GM12875 (cell line): ENCODE measurements at regions not wholly inside any gene's neighbourhood (a gene's known extent, or its start where the extent isn't known, plus 50 kb on each side); places are given as distances from the start of the nearest gene placed in this dataset.

Experiments used
- H3K4me3 ChIP-seq: one replicate; pipeline ENCODE4 v1.5.1; 2011; ENCODE audit warnings: low read depth, low read length, control low read depth
- TF ChIP-seq, protein P1 (sequence below): IDR thresholded peaks from 2 replicates; pipeline ENCODE4 v1.5.1; 2011; ENCODE audit warnings: low read depth, mild to moderate bottlenecking, control low read depth, inconsistent platforms, low read length, moderate library complexity, borderline replicate concordance; ENCODE audit not compliant: insufficient read depth

DNA sequence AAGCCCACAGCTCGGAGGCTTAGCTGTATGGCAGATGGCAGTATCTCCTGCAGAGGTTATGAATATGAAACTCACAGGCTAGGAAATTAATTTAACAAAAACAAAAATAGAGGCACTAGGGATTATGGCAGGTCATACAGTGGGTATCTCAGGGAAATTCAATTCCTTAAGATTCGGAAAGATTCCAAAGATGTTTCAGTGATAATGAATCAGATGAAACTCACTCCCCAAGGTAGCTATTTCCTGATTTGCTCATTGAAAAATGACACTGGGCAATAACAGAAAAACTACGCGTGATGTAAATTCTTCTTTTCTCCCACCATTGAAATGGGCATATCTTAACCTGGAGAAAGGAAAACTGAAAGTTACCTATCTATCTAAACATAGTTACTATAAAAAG lies 414.1 kb downstream of the STK39 start:
- TF ChIP-seq, protein P1, sequence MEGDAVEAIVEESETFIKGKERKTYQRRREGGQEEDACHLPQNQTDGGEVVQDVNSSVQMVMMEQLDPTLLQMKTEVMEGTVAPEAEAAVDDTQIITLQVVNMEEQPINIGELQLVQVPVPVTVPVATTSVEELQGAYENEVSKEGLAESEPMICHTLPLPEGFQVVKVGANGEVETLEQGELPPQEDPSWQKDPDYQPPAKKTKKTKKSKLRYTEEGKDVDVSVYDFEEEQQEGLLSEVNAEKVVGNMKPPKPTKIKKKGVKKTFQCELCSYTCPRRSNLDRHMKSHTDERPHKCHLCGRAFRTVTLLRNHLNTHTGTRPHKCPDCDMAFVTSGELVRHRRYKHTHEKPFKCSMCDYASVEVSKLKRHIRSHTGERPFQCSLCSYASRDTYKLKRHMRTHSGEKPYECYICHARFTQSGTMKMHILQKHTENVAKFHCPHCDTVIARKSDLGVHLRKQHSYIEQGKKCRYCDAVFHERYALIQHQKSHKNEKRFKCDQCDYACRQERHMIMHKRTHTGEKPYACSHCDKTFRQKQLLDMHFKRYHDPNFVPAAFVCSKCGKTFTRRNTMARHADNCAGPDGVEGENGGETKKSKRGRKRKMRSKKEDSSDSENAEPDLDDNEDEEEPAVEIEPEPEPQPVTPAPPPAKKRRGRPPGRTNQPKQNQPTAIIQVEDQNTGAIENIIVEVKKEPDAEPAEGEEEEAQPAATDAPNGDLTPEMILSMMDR: no peak
- H3K4me3 ChIP-seq: no peak overlapping the region

DNA sequence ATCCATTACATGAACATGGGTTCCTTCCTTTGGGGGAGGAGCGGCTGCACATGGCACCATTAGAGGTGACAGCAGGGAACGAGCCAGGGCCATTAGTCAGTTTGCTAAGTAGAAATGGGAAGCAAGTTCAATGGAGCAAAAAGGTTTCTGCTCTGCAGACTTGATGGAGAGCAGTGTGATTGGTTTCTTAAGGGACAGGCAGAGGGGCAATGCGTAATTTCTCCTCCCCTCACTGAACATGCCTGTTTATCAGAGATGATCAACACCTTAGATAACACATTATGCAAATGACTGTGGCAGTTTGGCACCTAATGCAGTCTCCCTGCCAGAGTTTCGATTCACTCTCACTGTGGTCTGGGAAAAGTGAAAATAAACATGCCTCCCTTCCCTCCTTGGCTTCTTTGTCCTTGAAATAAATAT lies 414.5 kb downstream of the STK39 start:
- H3K4me3 ChIP-seq: no peak overlapping the region
- TF ChIP-seq, protein P1: no peak

DNA sequence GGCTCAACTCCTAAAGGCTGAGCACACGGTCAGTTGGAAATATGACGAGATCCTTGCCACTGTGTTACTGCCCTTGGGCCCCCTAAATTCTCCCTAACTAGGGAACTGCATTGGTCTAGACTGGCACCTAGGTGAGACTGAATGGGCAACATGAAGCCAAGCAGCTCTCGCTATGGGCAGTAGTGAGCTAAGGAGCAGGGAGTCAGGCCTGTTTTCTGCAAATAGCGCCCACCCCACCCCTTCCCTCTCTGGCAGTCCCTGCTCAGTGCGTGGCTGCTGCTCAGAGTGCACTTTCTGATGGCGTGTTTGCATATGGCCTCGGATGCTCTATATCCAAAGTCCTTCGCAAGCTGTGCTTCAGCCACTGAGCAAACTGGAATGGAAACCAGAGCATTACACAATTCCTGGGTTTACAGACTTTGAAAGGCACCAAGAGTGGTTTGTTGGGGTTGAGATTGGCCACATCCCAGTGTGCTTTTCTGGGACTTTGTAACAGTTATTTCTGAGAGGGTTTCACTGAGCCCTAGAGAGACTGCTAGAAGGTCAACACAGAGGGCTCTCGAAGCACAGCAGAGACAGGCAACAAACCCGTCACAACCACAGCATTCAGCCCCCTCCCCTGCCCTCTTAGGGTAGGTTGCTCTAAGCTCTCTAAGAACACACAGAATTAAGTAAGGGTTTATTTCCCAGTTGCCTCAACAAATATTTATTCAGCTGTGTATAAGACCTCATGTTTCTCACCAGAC lies 419.9 kb downstream of the STK39 start:
- TF ChIP-seq, protein P1: no peak
- H3K4me3 ChIP-seq: no peak overlapping the region

DNA sequence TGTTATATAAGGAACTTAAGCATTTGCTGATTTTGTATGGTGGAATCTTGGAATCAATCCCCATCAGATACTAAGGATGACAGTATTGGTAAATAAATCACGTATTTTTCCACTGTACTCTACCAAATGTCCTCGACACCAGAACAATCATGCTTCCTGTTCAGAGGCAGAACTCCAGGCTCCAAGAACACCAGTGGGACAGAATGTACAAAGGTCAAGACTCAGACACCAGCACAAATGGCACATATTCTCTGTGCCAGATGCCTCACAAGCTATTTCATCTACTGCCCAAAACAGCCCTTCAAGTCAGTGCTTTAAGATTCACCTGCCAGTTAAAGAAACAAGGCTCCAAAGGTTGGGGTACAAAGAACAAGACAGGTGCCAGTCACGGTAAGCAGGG lies 420.5 kb downstream of the STK39 start:
- TF ChIP-seq, protein P1: no peak
- no peak overlapping the region for H3K4me3 ChIP-seq

DNA sequence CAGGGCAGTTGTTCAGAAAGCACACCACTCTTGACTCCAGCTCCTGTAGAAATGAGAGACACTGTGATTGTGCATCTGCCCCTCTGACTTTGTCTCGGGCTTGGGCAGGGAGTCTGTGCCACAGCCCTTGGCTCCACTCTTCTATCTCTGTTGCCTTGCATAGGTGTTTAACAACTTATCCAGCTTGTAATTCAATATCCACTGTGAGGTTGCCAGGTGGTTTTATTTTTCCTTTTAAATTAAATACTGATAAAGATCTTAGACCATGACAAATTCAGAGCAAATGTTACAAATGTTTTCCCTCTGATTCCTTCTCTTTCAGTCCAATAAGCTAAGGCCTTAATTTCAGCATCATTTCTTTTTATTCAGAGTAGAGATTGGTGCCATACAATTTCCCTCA lies 421.7 kb downstream of the STK39 start:
- no peak overlapping the region for H3K4me3 ChIP-seq
- TF ChIP-seq, protein P1: no peak

DNA sequence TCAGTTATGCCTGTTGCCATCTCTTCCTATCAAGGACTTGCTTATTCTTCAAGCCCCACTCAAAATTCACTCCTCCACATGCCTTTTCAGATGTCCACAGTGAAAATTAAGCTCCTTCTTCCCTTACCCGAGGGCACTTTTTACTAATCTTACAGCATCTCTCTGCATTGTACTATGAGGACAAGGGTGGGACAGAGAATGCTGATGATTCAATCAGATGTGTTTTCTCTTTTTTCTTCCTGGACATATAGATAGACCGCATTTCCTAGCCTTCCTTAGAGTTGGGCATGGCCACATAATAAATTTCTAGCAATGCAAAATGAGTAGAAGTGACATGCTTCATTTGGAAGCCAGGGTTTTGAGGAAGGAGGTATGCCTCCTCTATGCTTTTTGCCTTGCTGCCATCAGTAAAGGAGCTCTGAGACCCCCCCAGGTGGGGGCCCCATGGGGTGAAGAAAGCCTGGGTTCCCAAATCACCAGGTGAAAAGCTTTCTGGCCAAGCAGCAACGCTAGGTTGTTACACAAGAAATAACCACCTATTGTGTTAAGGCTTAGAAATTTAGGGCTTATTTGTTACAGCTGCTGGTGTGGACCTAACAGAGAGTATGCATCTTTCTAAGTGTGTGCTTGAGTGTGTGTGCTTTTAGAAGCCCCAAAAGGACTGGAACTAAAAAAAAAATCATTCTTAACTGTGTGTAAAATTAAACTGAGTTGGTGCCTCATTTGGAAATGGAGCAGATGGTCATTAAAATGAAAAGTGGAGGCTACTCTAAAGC lies 424.5 kb downstream of the STK39 start:
- no peak overlapping the region for H3K4me3 ChIP-seq
- TF ChIP-seq, protein P1: no peak

DNA sequence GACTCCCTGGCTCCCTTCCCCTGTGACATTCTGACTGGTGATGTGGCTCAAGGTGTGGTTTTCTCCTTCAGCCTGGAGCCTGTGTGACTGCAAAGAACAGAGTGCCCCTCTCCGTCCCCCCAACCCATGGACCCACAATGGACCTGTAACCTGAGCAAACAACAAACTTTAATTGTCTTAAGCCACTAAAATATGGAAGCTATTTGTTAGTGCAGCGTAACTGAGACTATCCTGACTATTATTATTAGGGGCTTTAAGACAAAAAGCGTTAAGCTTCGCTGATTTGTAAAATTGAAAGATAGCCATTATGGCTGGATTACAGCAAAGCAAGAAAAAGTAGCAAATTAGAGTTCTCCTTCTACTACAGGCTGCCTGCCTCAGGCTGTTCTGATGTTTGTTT lies 426.9 kb downstream of the STK39 start:
- TF ChIP-seq, protein P1: no peak
- no peak overlapping the region for H3K4me3 ChIP-seq
